Stimulated activated CD8-positive, alpha-beta memory T cell treated with anti-CD3 and anti-CD28 coated beads, Interleukin-15, amount 100 ng/mL, for 48 hours (primary cell): ENCODE measurements at regions not wholly inside any gene's neighbourhood (a gene's known extent, or its start where the extent isn't known, plus 50 kb on each side); places are given as distances from the start of the nearest gene placed in this dataset.
"Not testable (repeated sequence)": the region's sequence is repeated elsewhere in the genome, so short reads cannot be mapped to it uniquely, and the experiment has no call there.

ENCODE experiments used
- DNase-seq, 2 donors: peaks; one replicate each; pipeline ENCODE4 v3.0.0-alpha.2; 2020; ENCODE audit warnings: low read depth in 2 of 2

DNA sequence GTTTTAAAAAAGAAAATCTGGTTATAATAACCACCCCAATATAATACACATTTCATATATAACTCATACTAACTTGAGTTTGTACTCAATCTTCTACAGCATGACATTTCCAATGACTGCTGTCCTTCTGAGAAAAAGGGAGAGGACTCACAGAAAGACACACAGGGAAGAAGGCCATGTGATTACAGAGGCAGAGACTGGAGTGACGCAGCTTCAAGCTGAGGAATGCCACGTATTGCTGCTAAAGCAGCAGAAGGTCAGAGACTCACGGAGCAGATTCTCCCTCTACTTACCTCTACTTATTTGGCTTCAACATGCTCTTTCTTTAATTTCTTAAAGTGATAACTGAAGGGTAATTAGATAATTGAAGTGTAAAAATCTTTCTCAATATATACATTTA is 753.5 kb upstream of the PKDCC start:
- no peak for DNase-seq

DNA sequence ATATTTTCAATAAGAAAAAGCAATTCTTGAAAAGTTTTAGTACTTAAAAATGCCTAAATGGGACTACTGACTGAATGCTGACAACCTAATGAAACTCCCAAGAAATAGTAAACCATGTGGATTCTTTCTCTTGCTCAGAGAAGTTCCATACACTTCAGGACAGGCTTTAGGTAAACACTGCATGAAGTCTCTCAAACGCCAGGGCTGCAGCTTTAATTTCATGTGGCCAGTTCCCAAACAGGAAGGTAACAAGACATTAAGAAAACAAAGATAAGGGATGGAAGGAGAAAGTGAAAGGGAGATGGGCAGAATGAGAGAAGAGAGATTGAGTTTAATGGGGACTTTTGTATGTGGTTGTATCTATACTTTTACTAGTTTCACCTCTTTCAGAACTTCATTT is 734.7 kb upstream of the PKDCC start:
- DNase-seq, result no peak

DNA sequence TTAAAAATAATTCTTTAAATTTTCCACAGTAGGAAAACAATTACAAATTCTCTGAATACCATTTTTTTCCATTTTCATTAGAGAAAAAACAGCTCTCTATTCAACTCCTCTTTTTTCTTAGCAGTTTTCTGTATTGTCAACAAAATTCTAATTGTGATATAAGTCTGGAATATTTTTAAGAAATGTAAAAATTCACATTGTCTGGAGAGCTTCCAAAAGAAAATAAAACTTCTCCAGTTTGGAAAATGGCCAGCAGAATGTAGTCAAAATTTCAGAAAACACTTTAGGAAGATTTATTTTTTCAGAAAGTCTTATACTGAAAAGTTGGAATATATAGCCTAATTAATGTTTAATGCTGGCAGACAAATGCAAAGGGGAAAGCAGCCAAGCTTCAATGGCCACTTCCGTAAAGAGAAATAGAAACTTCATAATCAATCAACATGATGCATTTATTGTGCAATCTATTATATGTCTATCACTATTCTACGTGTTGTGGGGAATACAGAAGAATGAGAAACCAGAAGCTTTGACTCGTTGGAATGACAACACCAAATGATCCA is 733.2 kb upstream of the PKDCC start:
- no peak for DNase-seq

GRCh38 chr2:41319437-41319836 is 728.4 kb upstream of the PKDCC start:
- DNase-seq, result no peak

DNA sequence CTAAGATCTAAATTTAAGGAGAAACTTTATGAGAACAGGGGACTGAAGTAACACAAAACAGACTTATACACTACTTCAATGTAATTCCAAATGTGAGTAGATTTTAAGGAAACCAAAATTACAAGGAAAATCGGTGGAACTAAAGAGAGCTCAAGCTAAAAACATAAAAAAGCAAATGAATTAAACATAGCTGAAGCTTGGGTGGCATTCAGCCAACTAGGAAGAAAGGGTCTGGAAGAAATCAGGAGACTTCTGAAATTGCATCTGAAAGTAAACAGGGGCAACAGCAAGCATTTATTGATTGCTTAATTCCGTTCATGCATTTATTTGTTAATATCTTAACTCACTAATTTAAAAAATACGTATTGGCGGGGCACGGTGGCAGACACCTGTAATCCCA is 727.3 kb upstream of the PKDCC start:
- no peak for DNase-seq

- no peak for DNase-seq
Measured at GRCh38 chr2:41321351-41321750, 726.5 kb upstream of the PKDCC start.

DNA sequence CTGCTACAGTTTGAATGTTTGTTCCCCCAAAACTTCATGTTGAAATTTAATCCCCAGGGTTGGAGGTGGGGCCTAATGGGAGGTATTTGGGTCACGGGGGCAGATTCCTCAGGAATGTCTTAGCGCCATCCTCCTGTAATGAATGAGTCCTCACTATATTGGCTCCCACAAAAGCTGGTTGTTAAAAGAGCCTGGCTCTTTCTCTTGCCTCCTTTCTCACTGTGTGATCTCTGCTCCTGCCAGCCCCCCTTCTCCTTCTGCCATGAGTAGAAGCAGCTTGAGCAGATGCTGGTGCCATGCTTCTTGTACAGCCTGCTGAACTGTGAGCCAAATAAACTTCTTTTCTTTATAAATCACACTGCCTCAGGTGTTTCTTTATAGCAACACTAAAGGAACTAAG is 721.0 kb upstream of the PKDCC start:
- no peak for DNase-seq

DNA sequence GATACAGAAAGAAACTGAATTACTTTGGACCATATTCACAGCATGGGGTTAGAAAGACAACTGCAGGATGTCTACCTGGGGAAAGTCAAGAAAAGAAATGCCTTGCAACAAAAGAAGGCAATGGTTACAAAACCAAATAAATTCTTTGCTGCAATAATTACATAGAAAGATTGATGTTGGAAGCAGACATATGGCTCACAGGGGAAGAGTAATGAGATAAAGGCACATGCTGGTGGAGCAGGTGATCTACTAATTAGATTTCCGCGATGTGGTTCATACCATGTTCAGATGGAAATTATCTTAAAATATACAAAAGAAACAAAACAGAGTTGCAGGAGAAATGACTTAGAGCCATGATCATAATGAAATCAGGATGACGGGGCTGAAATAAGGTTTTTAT is 718.8 kb upstream of the PKDCC start:
- no peak for DNase-seq

DNA sequence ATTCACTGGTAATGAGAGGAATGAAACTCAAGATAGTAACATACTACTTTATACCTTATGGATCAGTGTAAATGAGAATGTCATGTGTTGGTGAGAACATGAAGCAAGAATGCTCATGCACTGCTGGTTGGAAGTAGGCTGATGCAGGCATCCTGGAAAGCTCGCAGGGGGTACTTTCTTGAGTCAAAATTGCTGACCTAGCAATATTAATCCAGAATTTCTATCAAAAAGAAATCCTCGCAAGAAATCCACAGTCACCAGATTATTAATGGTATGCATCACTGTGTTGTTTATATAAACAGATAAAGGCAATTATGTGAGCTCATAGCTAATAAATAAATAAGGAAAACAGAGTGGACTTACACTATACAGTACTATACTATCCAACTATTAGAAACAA is 713.7 kb upstream of the PKDCC start:
- DNase-seq, result no peak

DNA sequence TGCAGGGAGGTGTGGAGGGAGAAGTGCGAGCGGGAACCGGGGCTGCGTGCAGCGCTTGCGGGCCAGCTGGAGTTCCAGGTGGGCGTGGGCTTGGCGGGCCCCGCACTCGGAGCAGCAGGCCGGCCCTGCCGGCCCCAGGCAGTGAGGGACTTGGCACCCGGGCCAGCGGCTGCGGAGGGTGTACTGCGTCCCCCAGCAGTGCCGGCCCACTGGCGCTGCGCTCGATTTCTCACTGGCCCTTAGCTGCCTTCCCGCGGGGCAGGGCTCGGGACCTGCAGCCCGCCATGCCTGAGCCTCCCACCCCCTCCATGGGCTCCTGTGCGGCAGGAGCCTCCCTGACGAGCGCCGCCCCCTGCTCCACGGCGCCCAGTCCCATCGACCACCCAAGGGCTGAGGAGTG is 712.2 kb upstream of the PKDCC start:
- DNase-seq, result not testable (repeated sequence)

- no peak for DNase-seq
Measured at GRCh38 chr2:41337956-41338355, 709.9 kb upstream of the PKDCC start.

DNA sequence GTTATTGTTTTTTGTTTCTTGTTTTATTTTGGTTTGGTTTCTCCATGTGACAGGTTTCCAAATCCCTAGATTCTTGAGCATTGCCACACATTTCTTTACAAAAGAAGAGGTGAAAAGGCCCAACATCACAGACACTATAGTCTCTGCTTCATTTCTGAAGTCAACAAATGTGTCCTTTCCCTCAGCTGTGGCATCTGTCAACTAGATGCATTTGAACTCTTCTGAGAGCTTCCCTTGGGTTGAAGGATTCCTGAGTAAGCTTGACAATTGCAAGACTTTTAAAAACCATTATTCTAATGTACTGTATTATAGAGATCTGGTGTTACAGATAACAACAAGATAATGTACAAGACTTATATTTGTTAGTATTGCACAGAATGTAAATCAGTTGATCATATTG is 703.3 kb upstream of the PKDCC start:
- DNase-seq, result no peak

DNA sequence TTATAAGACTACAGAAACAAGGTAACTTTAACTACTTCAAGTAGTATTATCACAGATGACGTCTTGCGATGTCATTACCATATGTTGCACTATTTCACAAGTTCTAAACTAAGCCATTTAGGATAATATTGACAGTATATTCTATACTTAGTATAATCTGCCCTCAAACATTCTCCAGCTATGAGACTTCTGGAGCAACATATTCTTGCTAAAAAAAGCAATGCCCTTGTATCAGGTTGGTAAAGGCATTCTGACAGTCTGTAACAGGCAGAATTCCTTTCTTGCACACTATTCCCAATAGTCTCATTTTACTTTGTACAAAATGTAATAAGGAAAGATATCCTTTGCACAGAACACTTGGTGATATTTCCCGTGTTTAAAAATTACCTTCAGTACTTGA is 694.8 kb upstream of the PKDCC start:
- DNase-seq, result no peak

DNA sequence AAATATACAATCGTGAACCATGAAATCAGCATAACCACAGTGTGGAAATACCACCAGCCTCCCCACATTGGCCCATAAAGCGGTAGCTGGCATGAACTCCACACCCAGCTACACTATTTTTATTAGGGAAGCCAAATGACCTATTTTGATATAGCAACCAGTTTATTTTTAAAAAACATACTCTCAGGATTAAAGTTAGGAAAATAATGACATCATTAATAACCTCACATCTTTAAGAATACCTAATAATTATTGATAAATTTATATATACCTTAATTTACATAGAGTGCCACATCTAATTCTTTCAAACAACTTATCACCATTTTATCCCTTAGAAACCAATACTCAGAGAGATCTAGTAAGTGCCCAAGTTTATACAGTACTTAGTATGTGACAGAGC is 692.0 kb upstream of the PKDCC start:
- DNase-seq, result no peak

GRCh38 chr2:41364842-41365241 is 683.0 kb upstream of the PKDCC start:
- no peak for DNase-seq

GRCh38 chr2:41375901-41376300 is 671.9 kb upstream of the PKDCC start:
- no peak for DNase-seq

DNA sequence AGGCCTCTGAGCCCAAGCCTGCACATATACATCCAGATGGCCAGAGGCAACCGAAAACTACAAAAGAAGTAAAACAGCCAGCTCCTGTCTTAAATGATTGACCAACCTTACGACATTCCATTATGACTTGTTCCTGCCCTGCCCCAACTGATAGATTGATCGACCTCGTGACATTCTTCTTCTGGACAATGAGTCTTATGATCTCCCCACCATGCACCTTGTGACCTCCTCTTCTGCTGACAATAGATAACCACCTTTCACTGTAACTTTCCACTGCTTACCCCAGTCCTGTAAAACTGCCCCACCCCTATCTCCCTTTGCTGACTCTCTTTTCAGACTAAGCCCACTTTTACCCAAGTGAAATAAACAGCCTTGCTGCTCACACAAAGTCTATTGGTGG is 670.0 kb upstream of the PKDCC start:
- DNase-seq, result no peak

GRCh38 chr2:41378420-41378819 is 669.4 kb upstream of the PKDCC start:
- DNase-seq, result no peak

DNA sequence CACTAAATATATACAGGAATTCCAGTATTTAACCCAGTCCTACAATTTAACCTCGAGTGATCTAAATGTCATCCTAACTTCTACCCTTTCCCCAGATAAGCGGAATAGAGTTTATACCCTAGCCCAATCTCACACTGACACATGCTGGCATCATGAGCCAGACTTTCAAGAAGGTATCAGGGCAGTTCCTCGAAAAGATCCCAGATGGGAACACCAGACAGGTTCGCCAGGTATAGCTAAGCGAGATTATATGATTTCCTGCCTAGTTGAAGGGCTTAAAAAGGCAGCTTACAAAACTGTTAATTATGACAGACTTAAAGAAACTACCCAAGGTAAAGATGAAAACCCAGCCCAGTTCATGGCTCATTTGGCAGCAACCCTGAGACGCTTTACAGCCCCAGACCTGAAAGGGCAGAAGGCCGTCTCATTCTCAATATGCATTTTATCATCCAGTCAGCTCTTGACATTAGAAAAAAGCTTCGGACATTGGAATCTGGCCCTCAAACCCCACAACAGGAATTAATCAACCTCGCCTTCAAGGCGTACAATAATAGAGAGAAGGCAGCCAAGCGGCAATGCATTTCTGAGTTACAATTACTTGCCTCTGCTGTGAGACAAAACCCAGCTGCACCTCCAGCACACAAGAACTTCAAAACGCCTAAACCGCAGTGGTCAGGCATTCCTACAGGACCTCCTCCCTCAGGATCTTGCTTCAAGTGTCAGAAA is 668.2 kb upstream of the PKDCC start:
- no peak for DNase-seq

DNA sequence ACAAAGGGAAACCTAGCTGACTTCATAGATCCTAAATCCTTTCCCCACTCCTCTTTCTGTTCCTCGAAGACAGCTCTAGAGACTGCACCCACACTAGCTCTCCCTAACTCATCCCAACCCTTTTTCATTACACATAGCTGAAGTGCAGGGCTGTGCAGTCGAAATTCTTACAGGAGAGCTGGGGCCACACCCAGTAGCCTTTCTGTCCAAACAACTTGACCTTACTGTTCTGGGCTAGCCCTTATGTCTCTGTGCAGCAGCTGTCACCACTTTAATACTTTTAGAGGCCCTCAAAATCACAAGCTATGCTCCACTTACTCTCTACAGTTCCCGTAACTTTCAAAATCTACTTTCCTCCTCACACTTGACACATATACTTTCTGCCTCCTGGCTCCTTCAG is 666.1 kb upstream of the PKDCC start:
- no peak for DNase-seq

DNA sequence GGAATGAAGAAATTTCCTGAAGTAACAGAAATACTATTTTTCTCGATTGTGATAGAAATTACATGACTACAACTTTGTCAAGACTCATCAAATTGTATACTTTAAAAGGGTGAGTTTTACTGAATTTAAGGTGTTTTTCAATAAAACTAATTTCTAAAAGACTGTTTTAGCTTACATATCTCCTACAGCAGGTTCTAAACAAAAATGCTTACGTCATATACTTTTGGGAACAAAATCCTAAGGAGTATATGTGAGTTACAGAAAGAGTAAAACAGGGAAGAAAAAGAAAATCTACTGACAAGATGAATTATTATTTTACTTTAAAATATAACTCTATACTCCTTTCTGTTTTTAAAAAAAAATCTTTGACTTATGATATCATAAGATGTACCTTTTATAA is 660.3 kb upstream of the PKDCC start:
- no peak for DNase-seq

GRCh38 chr2:41393621-41394020 is 654.2 kb upstream of the PKDCC start:
- DNase-seq, result no peak

DNA sequence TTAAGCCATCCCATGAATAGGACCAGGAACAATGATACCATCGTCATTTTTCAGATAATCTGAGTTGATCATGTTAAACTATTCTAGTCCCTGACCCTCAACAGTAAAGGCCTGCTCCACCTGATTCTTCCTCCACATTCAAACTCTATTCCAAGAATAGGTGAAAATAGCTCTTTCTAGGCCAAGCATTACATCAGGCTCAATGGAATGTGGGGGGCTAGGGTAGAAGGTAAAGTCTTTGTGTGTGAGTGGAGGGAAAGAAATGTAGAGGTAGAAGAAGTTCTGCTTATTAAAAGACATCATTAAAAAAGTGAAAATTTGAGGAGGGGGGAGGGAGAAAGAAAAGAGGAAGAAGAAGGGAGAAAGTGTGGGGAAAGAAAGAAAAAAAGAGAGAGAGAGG is 653.3 kb upstream of the PKDCC start:
- DNase-seq, result no peak

GRCh38 chr2:41395692-41396091 is 652.1 kb upstream of the PKDCC start:
- DNase-seq, result no peak
